HEK293 (cell line): ENCODE measurements at regions not wholly inside any gene's neighbourhood (a gene's known extent, or its start where the extent isn't known, plus 50 kb on each side); places are given as distances from the start of the nearest gene placed in this dataset.

Experiments
- CTCF ChIA-PET: fragments of 350-600 bp; formaldehyde crosslinking; extraction: SDS; loops from one replicate; lab custom pipeline; 2021; ENCODE audit warnings: antibody characterized with exemption; lab: Yijun Ruan, JAX
- POLR2A ChIA-PET: fragments of 300-600 bp; formaldehyde crosslinking; extraction: SDS; loops from one replicate; lab custom pipeline; 2020; ENCODE audit warnings: antibody characterized with exemption, inconsistent platforms; lab: Yijun Ruan, JAX
- H3K27ac ChIP-seq: fragments of 200-500 bp; sonication (Bioruptor generic); 2 replicates; pipeline ENCODE4 v1.5.1; 2014; ENCODE audit warnings: low read depth, low read length, control low read depth, inconsistent platforms; ENCODE audit errors: extremely low read depth
- H3K36me3 ChIP-seq, 2 experiments: fragments of 200-500 bp in 1 of 2; sonication (Bioruptor generic) in 1 of 2; 1 replicate in 1 of 2; 2 replicates in 1 of 2; pipeline ENCODE4 v1.5.1; 2014 to 2017; ENCODE audit warnings: inconsistent platforms in 2 of 2, low read length in 2 of 2; ENCODE audit not compliant: control insufficient read depth in 2 of 2, insufficient read depth in 1 of 2
- H3K4me1 ChIP-seq: fragments of 200-500 bp; sonication (Bioruptor generic); 2 replicates; pipeline ENCODE4 v1.5.1; 2014; ENCODE audit warnings: mild to moderate bottlenecking, low read length, inconsistent platforms; ENCODE audit not compliant: control insufficient read depth, insufficient read depth
- H3K4me3 ChIP-seq: 2 replicates; pipeline ENCODE4 v1.5.1; 2011; ENCODE audit warnings: low read depth, mild to moderate bottlenecking, control low read depth, low read length, moderate library complexity
- H3K9me3 ChIP-seq: fragments of 200-500 bp; sonication (Bioruptor generic); 2 replicates; pipeline ENCODE4 v1.5.1; 2014; ENCODE audit warnings: low read depth, low read length, inconsistent platforms; ENCODE audit not compliant: control insufficient read depth, insufficient read depth
- BCL11B ChIP-seq: fragments of 450-650 bp; formaldehyde crosslinking; IDR thresholded peaks from 2 replicates; pipeline ENCODE4 v1.5.1; 2016; ENCODE audit warnings: low read depth, missing biosample characterization, missing genetic modification characterization
- EGR2 ChIP-seq: fragments of 450-650 bp; formaldehyde crosslinking; IDR thresholded peaks from 2 replicates; pipeline ENCODE4 v1.5.1; 2016; ENCODE audit warnings: low read depth, missing biosample characterization, missing genetic modification characterization
- GLI4 ChIP-seq: fragments of 450-650 bp; formaldehyde crosslinking; IDR thresholded peaks from 2 replicates; pipeline ENCODE4 v1.5.1; 2016; ENCODE audit warnings: missing biosample characterization, missing genetic modification characterization
- MEIS1 ChIP-seq: sonication (generic); formaldehyde crosslinking; IDR thresholded peaks from 2 replicates; pipeline ENCODE4 v1.8.1; 2022; ENCODE audit warnings: missing genetic modification reagents, mild to moderate bottlenecking, borderline replicate concordance
- MYNN ChIP-seq: fragments of 450-650 bp; formaldehyde crosslinking; IDR thresholded peaks from 2 replicates; pipeline ENCODE4 v1.5.1; 2016; ENCODE audit warnings: missing biosample characterization, missing genetic modification characterization, borderline replicate concordance
- OVOL3 ChIP-seq: fragments of 450-650 bp; formaldehyde crosslinking; IDR thresholded peaks from 2 replicates; pipeline ENCODE4 v1.5.1; 2016; ENCODE audit warnings: missing biosample characterization, missing genetic modification characterization
- SETDB1 ChIP-seq: IDR thresholded peaks from one replicate; pipeline ENCODE4 v1.6.1; 2017; ENCODE audit warnings: mild to moderate bottlenecking, low read length, moderate library complexity, mixed read lengths; ENCODE audit not compliant: insufficient read length
- YY2 ChIP-seq: fragments of 450-650 bp; formaldehyde crosslinking; IDR thresholded peaks from 2 replicates; pipeline ENCODE4 v1.5.1; 2016; ENCODE audit warnings: missing biosample characterization, missing genetic modification characterization
- ZNF121 ChIP-seq: fragments of 450-650 bp; formaldehyde crosslinking; IDR thresholded peaks from 2 replicates; pipeline ENCODE4 v1.5.1; 2016; ENCODE audit warnings: missing biosample characterization, missing genetic modification characterization
- ZNF175 ChIP-seq: fragments of 450-650 bp; formaldehyde crosslinking; IDR thresholded peaks from 2 replicates; pipeline ENCODE4 v1.5.1; 2016; ENCODE audit warnings: missing biosample characterization, missing genetic modification characterization
- ZNF311 ChIP-seq: fragments of 450-650 bp; formaldehyde crosslinking; IDR thresholded peaks from 2 replicates; pipeline ENCODE4 v1.5.1; 2017; ENCODE audit warnings: missing biosample characterization, missing genetic modification characterization, borderline replicate concordance
- ZNF350 ChIP-seq: fragments of 450-650 bp; formaldehyde crosslinking; IDR thresholded peaks from 2 replicates; pipeline ENCODE4 v1.5.0; 2017; ENCODE audit warnings: missing biosample characterization, mild to moderate bottlenecking, missing genetic modification characterization
- ZNF404 ChIP-seq: fragments of 450-650 bp; formaldehyde crosslinking; IDR thresholded peaks from 2 replicates; pipeline ENCODE4 v1.5.1; 2017; ENCODE audit warnings: missing biosample characterization, missing genetic modification characterization
- ZNF423 ChIP-seq: fragments of 450-650 bp; formaldehyde crosslinking; IDR thresholded peaks from 2 replicates; pipeline ENCODE4 v1.5.1; 2016; ENCODE audit warnings: missing biosample characterization, missing genetic modification characterization
- ZNF549 ChIP-seq: fragments of 450-650 bp; IDR thresholded peaks from 2 replicates; pipeline ENCODE4 v1.5.1; 2018; ENCODE audit warnings: missing biosample characterization, missing genetic modification characterization, mild to moderate bottlenecking, inconsistent platforms, moderate library complexity
- ZNF560 ChIP-seq: fragments of 450-650 bp; formaldehyde crosslinking; IDR thresholded peaks from 2 replicates; pipeline ENCODE4 v1.5.1; 2017; ENCODE audit warnings: missing biosample characterization, missing genetic modification characterization, borderline replicate concordance
- ZNF624 ChIP-seq: fragments of 450-650 bp; formaldehyde crosslinking; IDR thresholded peaks from 2 replicates; pipeline ENCODE4 v1.5.1; 2017; ENCODE audit warnings: missing biosample characterization, missing genetic modification characterization
- ZNF677 ChIP-seq: fragments of 450-650 bp; IDR thresholded peaks from 2 replicates; pipeline ENCODE4 v1.5.0; 2018; ENCODE audit warnings: missing biosample characterization, mild to moderate bottlenecking, missing genetic modification characterization, moderate library complexity
- ZNF76 ChIP-seq: fragments of 450-650 bp; formaldehyde crosslinking; IDR thresholded peaks from 2 replicates; pipeline ENCODE4; 2016; ENCODE audit warnings: low read depth, missing biosample characterization, missing genetic modification characterization, borderline replicate concordance
- ZNF777 ChIP-seq: fragments of 450-650 bp; formaldehyde crosslinking; IDR thresholded peaks from 2 replicates; pipeline ENCODE4 v1.5.1; 2017; ENCODE audit warnings: missing biosample characterization, missing genetic modification characterization, borderline replicate concordance
- TF ChIP-seq, protein P1 (sequence below): fragments of 450-650 bp; formaldehyde crosslinking; IDR thresholded peaks from 2 replicates; pipeline ENCODE4 v1.5.1; 2016; ENCODE audit warnings: missing biosample characterization, missing genetic modification characterization
- TF ChIP-seq, protein P2 (sequence below): fragments of 450-650 bp; formaldehyde crosslinking; IDR thresholded peaks from 2 replicates; pipeline ENCODE4 v1.5.1; 2016; ENCODE audit warnings: missing biosample characterization, missing genetic modification characterization

DNA sequence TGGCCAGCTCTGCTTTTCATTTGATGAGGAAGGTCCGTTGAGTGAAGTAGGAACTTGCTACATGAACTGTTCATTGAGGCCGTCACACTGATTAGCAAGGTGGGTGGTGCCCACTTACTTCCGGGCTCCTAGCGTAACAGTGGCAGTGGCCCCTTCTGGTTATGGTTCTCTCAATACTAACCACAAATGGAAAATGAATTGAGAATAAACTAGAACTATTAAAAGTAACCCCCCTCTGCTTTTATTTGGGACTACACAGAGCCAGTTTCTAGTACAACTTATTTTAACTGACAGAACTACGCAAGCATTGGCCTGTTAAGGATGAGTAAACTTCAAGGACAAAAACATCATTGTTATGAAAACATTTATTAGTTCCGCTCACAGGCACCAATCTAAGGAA is 519.1 kb downstream of the INHBA start:
- Histone ChIP-seq H3K36me3 (no peaks in the 10 kb centered on the region), H3K4me1 (no peaks in the 10 kb centered on the region), H3K9me3 (no peaks in the 10 kb centered on the region), H3K27ac (no peak overlapping the region), H3K4me3 (no peak overlapping the region)
- ChIA-PET CTCF (no interaction called here), POLR2A (interaction anchor here (0.6 kb wide), 1 partner anchor 140 kb away, joined by 3 read pairs; no protein-coding TSS in a partner anchor)
- TF ChIP-seq ZNF423 (tag by site-specific recombination) (no peak), ZNF350 (tag by site-specific recombination) (no peak), MEIS1 (CRISPR knock-in tag) (no peak), ZNF76 (no peak), ZNF404 (tag by site-specific recombination) (no peak), ZNF677 (tag by site-specific recombination) (no peak), BCL11B (tag by site-specific recombination) (no peak)
- TF ChIP-seq, protein P1, sequence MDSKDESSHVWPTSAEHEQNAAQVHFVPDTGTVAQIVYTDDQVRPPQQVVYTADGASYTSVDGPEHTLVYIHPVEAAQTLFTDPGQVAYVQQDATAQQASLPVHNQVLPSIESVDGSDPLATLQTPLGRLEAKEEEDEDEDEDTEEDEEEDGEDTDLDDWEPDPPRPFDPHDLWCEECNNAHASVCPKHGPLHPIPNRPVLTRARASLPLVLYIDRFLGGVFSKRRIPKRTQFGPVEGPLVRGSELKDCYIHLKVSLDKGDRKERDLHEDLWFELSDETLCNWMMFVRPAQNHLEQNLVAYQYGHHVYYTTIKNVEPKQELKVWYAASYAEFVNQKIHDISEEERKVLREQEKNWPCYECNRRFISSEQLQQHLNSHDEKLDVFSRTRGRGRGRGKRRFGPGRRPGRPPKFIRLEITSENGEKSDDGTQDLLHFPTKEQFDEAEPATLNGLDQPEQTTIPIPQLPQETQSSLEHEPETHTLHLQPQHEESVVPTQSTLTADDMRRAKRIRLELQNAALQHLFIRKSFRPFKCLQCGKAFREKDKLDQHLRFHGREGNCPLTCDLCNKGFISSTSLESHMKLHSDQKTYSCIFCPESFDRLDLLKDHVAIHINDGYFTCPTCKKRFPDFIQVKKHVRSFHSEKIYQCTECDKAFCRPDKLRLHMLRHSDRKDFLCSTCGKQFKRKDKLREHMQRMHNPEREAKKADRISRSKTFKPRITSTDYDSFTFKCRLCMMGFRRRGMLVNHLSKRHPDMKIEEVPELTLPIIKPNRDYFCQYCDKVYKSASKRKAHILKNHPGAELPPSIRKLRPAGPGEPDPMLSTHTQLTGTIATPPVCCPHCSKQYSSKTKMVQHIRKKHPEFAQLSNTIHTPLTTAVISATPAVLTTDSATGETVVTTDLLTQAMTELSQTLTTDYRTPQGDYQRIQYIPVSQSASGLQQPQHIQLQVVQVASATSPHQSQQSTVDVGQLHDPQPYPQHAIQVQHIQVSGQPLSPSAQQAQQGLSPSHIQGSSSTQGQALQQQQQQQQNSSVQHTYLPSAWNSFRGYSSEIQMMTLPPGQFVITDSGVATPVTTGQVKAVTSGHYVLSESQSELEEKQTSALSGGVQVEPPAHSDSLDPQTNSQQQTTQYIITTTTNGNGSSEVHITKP: no peak
- TF ChIP-seq, protein P2, sequence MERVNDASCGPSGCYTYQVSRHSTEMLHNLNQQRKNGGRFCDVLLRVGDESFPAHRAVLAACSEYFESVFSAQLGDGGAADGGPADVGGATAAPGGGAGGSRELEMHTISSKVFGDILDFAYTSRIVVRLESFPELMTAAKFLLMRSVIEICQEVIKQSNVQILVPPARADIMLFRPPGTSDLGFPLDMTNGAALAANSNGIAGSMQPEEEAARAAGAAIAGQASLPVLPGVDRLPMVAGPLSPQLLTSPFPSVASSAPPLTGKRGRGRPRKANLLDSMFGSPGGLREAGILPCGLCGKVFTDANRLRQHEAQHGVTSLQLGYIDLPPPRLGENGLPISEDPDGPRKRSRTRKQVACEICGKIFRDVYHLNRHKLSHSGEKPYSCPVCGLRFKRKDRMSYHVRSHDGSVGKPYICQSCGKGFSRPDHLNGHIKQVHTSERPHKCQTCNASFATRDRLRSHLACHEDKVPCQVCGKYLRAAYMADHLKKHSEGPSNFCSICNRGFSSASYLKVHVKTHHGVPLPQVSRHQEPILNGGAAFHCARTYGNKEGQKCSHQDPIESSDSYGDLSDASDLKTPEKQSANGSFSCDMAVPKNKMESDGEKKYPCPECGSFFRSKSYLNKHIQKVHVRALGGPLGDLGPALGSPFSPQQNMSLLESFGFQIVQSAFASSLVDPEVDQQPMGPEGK: no peak

- ChIA-PET POLR2A (interaction anchor here (0.6 to 0.7 kb wide), 2 partner anchors 57 to 109 kb away, joined by 3 to 9 read pairs; no protein-coding TSS in a partner anchor), CTCF (no interaction called here)
- Histone ChIP-seq H3K4me1 (peaks cover 8% of the 10 kb centered on the region; the same call in 1 of the 2 replicates), H3K36me3 (no peaks in the 10 kb centered on the region), H3K27ac (no peak overlapping the region), H3K4me3 (no peak overlapping the region), H3K9me3 (no peaks in the 10 kb centered on the region)
- TF ChIP-seq ZNF624 (tag by site-specific recombination) (no peak), GLI4 (tag by site-specific recombination) (no peak)
Observed at GRCh38 chr7:41182782-41183181, 520.1 kb downstream of the INHBA start.

- CTCF ChIA-PET: interaction anchor here (0.6 kb wide), 1 partner anchor 69 kb away, joined by 3 read pairs; no protein-coding TSS in a partner anchor
- Histone ChIP-seq H3K4me3 (no peak overlapping the region), H3K36me3 (no peaks in the 10 kb centered on the region), H3K9me3 (no peaks in the 10 kb centered on the region), H3K4me1 (peaks cover 8% of the 10 kb centered on the region; the same call in 1 of the 2 replicates), H3K27ac (no peak overlapping the region)
- no peak for TF ChIP-seq ZNF121
- no peak for TF ChIP-seq ZNF311 (tag by site-specific recombination)
- TF ChIP-seq ZNF549: no peak
- no peak for TF ChIP-seq ZNF175 (tag by site-specific recombination)
- no peak for TF ChIP-seq SETDB1
- no peak for TF ChIP-seq MYNN (tag by site-specific recombination)
- no peak for TF ChIP-seq ZNF76
- no peak for TF ChIP-seq YY2 (tag by site-specific recombination)
- TF ChIP-seq ZNF560 (tag by site-specific recombination): no peak
- no peak for TF ChIP-seq ZNF777 (tag by site-specific recombination)
- no peak for TF ChIP-seq EGR2
- no peak for TF ChIP-seq OVOL3
- POLR2A ChIA-PET: no interaction called here
Observed at GRCh38 chr7:41175435-41175834, 527.5 kb downstream of the INHBA start.
